Lower lobe of right lung (tissue), 2 donors: ENCODE measurements at regions not wholly inside any gene's neighbourhood (a gene's known extent, or its start where the extent isn't known, plus 50 kb on each side); places are given as distances from the start of the nearest gene placed in this dataset.
A peak's percentile ranks its signal among the peaks of the same experiment; 100 is the strongest.

Source experiments
- ATAC-seq, 2 donors: fragments of 200-7000 bp; cut with Tn5 transposase; one replicate each; pipeline ENCODE4 v1.9.1; 2020 to 2022; ENCODE audit warnings: mild to moderate bottlenecking in 2 of 2, moderate library complexity in 2 of 2
- DNase-seq: peaks from one replicate; pipeline ENCODE4 v3.0.0-alpha.2; 2020
- H3K27ac ChIP-seq: fragments of 200-600 bp; one replicate; pipeline ENCODE4 v1.8.0; 2022
- H3K27me3 ChIP-seq: fragments of 200-600 bp; one replicate; pipeline ENCODE4 v1.8.0; 2022; ENCODE audit warnings: low read depth
- H3K36me3 ChIP-seq: fragments of 200-600 bp; one replicate; pipeline ENCODE4 v1.8.0; 2022; ENCODE audit warnings: mild to moderate bottlenecking
- H3K4me1 ChIP-seq: fragments of 200-600 bp; one replicate; pipeline ENCODE4 v1.8.0; 2022
- H3K4me3 ChIP-seq: fragments of 200-600 bp; one replicate; pipeline ENCODE4 v1.8.0; 2022; ENCODE audit warnings: mild to moderate bottlenecking
- H3K9me3 ChIP-seq: fragments of 200-600 bp; one replicate; pipeline ENCODE4 v1.8.0; 2022
- intact Hi-C: fragments of 100-400 bp; cut with DNase I; formaldehyde crosslinking; loops from one replicate; pipeline ENCODE4 v1.11.0; 2022
- TF ChIP-seq, protein P1 (sequence below): fragments of 200-600 bp; IDR thresholded peaks from one replicate; pipeline ENCODE4 v1.8.0; 2022; ENCODE audit warnings: antibody characterized with exemption, mild to moderate bottlenecking
- donor health status: DM: no; HTN: yes; CAD: no; lungs with severe emphysema.

DNA sequence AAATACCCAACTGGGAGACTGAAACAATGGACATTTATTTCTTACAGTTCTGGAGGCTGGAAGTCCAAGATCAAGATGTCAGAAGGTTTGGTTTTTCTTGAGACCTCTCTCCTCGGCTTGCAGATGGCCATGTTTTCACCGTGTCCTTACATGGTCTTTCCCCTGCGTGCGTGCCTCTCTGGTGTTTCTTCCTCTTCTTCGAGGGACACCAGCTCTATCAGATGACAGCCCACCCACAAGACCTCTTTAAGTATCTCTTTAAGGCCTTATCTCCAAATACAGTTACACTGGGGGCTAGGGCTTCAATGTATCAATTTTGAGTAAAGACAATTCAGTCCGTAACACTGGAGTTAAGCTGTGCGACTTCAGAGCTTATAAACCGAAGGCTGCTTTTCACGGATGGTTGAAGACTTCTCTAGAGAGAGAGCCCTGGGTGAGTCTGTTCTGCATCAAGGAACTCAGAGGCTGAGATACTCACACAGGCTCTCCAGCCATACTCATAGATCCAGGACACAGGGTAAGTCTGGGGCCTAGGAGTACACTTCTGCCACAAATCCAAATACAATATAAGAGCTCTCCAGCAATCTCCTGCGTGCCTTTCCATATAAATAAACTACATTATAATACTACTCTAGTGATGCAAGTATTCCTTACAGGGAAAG is 339.9 kb upstream of the PKDCC start:
- no peaks in the 10 kb centered on the region for H3K36me3 ChIP-seq
- no peak overlapping the region for H3K27ac ChIP-seq
- H3K27me3 ChIP-seq, result no peaks in the 10 kb centered on the region
- no peak for DNase-seq
- intact Hi-C loops, result no loop called here
- no peaks in the 10 kb centered on the region for H3K4me1 ChIP-seq
- TF ChIP-seq, protein P1, sequence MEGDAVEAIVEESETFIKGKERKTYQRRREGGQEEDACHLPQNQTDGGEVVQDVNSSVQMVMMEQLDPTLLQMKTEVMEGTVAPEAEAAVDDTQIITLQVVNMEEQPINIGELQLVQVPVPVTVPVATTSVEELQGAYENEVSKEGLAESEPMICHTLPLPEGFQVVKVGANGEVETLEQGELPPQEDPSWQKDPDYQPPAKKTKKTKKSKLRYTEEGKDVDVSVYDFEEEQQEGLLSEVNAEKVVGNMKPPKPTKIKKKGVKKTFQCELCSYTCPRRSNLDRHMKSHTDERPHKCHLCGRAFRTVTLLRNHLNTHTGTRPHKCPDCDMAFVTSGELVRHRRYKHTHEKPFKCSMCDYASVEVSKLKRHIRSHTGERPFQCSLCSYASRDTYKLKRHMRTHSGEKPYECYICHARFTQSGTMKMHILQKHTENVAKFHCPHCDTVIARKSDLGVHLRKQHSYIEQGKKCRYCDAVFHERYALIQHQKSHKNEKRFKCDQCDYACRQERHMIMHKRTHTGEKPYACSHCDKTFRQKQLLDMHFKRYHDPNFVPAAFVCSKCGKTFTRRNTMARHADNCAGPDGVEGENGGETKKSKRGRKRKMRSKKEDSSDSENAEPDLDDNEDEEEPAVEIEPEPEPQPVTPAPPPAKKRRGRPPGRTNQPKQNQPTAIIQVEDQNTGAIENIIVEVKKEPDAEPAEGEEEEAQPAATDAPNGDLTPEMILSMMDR, result no peak
- H3K9me3 ChIP-seq, result no peaks in the 10 kb centered on the region
- ATAC-seq, result peak; percentile 73 to 78
- H3K4me3 ChIP-seq, result no peak overlapping the region

DNA sequence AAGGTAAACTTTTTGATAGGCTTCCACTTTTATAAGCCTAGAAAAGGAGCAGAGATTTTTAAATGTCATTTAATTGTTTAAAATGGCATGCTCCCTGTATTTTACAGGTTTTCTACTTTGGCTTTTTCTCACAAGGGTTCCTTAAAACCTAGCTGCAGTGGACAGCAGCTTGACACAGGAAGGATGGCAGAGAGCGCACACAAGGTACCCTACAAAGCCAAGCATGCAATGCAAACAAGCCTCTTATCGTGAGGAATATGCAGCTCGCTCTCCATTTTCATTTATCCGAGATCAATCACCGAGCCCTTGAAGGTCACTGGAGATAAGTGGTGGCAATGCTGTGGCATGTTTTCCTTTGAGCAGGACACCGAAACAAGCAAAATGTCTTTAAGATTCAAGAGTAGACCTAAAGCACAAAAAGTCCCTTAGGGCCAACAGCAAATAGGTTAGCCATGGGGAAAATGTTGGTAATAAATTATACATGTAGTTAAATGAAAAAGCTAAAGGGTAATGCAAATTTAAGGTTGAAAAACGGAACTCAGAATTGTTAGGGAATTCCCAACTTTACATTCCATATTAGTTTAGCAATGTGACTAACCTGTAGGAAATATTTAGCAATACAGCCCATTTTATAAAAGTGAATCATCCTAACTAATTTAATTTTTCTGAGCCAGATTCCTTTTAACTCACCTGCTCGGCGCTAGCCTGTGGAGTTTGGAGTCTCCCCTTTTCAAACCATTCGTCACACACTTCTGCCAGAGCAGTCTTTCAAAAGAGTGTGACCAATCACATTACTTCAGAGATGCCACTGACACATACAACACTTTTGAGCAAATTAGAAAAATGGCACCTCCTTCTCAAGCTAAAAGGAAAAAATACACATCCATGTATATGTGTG is 337.9 kb upstream of the PKDCC start:
- Histone ChIP-seq H3K27me3 (no peaks in the 10 kb centered on the region), H3K4me3 (no peak overlapping the region), H3K9me3 (no peaks in the 10 kb centered on the region), H3K36me3 (no peaks in the 10 kb centered on the region), H3K4me1 (no peaks in the 10 kb centered on the region), H3K27ac (no peak overlapping the region)
- intact Hi-C loops, result no loop called here
- DNase-seq (no peak), ATAC-seq (no peak)
- TF ChIP-seq, protein P1, result no peak

DNA sequence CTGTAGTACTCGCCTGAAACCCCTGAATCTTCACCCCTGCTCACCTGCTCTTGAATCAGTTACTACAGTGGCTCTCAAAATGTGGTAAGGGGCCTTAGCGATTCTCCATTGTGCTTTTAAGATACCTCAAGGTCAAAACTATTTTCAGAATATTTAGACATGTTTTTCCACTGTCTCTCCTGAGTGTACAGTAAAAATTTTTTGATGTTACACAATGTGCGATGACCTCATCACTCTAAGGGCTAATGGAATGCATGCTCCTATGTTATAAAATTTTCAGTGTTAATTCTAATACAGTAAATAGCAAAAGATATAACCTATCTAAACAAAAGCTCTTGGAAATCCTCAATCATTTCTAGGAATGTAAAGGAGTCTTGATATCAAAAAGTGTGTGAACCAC is 336.9 kb upstream of the PKDCC start:
- no peak overlapping the region for H3K27ac ChIP-seq
- H3K4me3 ChIP-seq, result no peak overlapping the region
- H3K27me3 ChIP-seq, result no peaks in the 10 kb centered on the region
- TF ChIP-seq, protein P1, result no peak
- intact Hi-C loops, result no loop called here
- ATAC-seq (no peak), DNase-seq (no peak)
- no peaks in the 10 kb centered on the region for H3K9me3 ChIP-seq
- H3K4me1 ChIP-seq, result no peaks in the 10 kb centered on the region
- H3K36me3 ChIP-seq, result no peaks in the 10 kb centered on the region

DNA sequence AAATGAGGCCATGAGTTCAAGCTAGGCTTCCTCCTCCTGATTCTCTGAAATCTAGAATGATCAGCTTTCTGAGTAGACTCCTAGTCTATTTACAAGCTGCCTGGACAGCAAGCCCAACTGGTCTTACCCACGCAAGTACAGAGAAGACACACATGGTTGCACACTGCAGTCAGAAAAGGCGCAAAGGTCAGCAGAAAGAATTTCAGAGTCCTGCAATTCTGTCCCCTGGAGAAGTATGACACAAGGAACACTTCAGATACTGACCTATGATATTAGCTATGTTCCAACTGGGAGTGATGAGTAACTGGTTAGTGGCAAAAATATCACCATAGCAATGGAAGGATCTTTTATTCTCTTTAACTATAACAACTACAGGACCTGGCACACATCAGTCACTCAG is 336.1 kb upstream of the PKDCC start:
- Histone ChIP-seq H3K4me3 (no peak overlapping the region), H3K27ac (no peak overlapping the region), H3K4me1 (no peaks in the 10 kb centered on the region), H3K9me3 (no peaks in the 10 kb centered on the region), H3K27me3 (no peaks in the 10 kb centered on the region), H3K36me3 (no peaks in the 10 kb centered on the region)
- no peak for DNase-seq
- no peak for ATAC-seq
- intact Hi-C loops, result no loop called here
- TF ChIP-seq, protein P1, result no peak

DNA sequence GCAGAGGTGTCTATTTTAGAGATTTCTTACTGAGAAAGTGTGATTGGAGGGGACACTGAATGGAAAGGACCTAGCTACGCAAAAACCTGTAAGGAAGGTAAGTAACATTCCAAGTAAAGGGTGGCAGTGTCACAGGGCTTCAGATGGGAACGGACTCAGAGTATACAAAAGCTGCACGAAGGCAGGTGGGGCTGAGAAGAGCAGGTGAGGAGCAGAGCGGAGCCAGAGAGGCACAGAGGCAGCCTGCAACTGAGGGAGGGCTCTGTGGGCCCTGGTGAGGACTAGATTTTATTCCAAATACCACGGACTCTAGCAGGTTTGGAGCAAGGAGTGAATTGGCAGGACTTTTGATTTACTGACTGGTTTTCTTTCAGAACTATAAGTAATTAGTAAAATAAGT is 331.3 kb upstream of the PKDCC start:
- ATAC-seq (no peak), DNase-seq (no peak)
- Histone ChIP-seq H3K27ac (no peak overlapping the region), H3K36me3 (no peaks in the 10 kb centered on the region), H3K9me3 (no peaks in the 10 kb centered on the region), H3K27me3 (no peaks in the 10 kb centered on the region), H3K4me1 (no peaks in the 10 kb centered on the region), H3K4me3 (no peak overlapping the region)
- intact Hi-C loops, result no loop called here
- TF ChIP-seq, protein P1, result no peak
